OCI-LY3 (cell line): ENCODE measurements at regions not wholly inside any gene's neighbourhood (a gene's known extent, or its start where the extent isn't known, plus 50 kb on each side); places are given as distances from the start of the nearest gene placed in this dataset.

ENCODE experiments used
- H2AFZ ChIP-seq: fragments of 200-600, 300-600 bp; shearing (Covaris generic); 2 replicates; pipeline ENCODE4 v1.6.0; 2014; ENCODE audit warnings: antibody characterized with exemption, low read depth, low read length
- H3K27ac ChIP-seq: fragments of 200-600, 300-600 bp; sonication (generic); 2 replicates; pipeline ENCODE4 v1.5.1; 2014; ENCODE audit warnings: mild to moderate bottlenecking, low read length, moderate library complexity, mixed read lengths
- H3K27me3 ChIP-seq: fragments of 200-600, 300-600 bp; sonication (generic); 2 replicates; pipeline ENCODE4 v1.6.1; 2014; ENCODE audit warnings: low read depth, low read length, mixed read lengths
- H3K36me3 ChIP-seq: fragments of 200-600, 300-600 bp; sonication (generic); replicated peaks from 2 replicates; pipeline ENCODE3; 2014; ENCODE audit warnings: low read depth, low read length, mixed read lengths
- H3K4me1 ChIP-seq: fragments of 300-600, 200-600 bp; sonication (generic); 2 replicates; pipeline ENCODE4 v1.6.1; 2014; ENCODE audit warnings: low read length, mixed read lengths
- H3K4me2 ChIP-seq: fragments of 200-600, 300-600 bp; sonication (generic); 2 replicates; pipeline ENCODE4 v1.6.1; 2014; ENCODE audit warnings: low read length, mixed read lengths
- H3K4me3 ChIP-seq: fragments of 300-600, 200-600 bp; sonication (generic); 2 replicates; pipeline ENCODE4 v1.5.1; 2014; ENCODE audit warnings: antibody characterized with exemption, mild to moderate bottlenecking, low read length, moderate library complexity
- H3K79me2 ChIP-seq: fragments of 300-600, 200-600 bp; shearing (Covaris generic); 2 replicates; pipeline ENCODE4 v1.6.1; 2014; ENCODE audit warnings: mild to moderate bottlenecking, low read length, mixed read lengths
- H3K9ac ChIP-seq: fragments of 300-600, 200-600 bp; shearing (Covaris generic); 2 replicates; pipeline ENCODE4 v1.6.0; 2014; ENCODE audit warnings: mild to moderate bottlenecking, low read length, moderate library complexity
- H3K9me3 ChIP-seq: fragments of 200-600, 300-600 bp; shearing (Covaris generic); 2 replicates; pipeline ENCODE4 v1.6.1; 2014; ENCODE audit warnings: low read length, mixed read lengths; ENCODE audit not compliant: insufficient read depth
- H4K20me1 ChIP-seq: fragments of 200-600, 300-600 bp; sonication (generic); 2 replicates; pipeline ENCODE4 v1.6.1; 2016; ENCODE audit warnings: low read length, mixed read lengths; ENCODE audit not compliant: insufficient read depth
- EZH2phosphoT487 ChIP-seq: fragments of 200-600 bp; shearing (Covaris generic); IDR thresholded peaks from 2 replicates; pipeline ENCODE4 v1.6.1; 2018; ENCODE audit warnings: antibody characterized with exemption, mixed run types, low read depth
- TF ChIP-seq, protein P1 (sequence below): fragments of 200-600, 300-600 bp; sonication (generic); IDR thresholded peaks from 2 replicates; pipeline ENCODE4 v1.5.1; 2014; ENCODE audit warnings: antibody characterized with exemption, low read length, low read depth

DNA sequence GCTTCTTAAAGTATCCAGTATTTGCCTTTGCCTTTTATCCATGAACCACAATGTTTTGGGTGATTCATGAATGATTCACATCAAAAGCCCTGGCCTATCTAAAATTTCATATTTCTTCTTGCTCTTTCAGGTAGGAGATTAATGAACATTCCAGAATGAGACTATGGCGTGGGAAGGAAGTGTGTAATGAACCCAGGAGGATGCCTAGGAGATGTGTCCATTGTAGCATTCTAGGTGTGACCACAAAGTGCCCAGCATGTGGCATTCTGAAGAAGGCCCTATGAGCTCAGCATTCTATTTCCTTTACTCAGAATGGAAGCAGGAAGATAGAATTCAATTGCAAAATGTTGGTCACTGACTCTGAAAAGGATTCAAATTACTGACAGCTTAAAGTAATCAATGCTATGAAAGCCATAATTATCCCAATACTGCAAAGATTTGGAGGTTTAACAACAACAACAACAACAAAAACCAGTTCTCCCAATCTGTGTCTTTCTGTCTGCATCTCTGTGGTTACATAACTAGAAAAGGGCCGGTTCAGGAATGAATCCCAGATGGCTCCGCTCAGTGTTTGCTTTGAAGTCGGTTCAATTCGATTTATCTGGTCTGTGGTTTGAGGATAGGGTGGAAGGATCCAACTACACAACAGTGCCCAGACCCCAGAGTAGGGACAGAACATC, 126.7 kb downstream of the FOXD1 start:
- no peak overlapping the region for H3K27ac ChIP-seq
- H3K27me3 ChIP-seq: no peaks in the 10 kb centered on the region
- H3K4me3 ChIP-seq: no peak overlapping the region
- no peaks in the 10 kb centered on the region for H3K9me3 ChIP-seq
- H3K79me2 ChIP-seq: no peaks in the 10 kb centered on the region
- no peak overlapping the region for H3K4me2 ChIP-seq
- H4K20me1 ChIP-seq: no peaks in the 10 kb centered on the region
- TF ChIP-seq, protein P1, sequence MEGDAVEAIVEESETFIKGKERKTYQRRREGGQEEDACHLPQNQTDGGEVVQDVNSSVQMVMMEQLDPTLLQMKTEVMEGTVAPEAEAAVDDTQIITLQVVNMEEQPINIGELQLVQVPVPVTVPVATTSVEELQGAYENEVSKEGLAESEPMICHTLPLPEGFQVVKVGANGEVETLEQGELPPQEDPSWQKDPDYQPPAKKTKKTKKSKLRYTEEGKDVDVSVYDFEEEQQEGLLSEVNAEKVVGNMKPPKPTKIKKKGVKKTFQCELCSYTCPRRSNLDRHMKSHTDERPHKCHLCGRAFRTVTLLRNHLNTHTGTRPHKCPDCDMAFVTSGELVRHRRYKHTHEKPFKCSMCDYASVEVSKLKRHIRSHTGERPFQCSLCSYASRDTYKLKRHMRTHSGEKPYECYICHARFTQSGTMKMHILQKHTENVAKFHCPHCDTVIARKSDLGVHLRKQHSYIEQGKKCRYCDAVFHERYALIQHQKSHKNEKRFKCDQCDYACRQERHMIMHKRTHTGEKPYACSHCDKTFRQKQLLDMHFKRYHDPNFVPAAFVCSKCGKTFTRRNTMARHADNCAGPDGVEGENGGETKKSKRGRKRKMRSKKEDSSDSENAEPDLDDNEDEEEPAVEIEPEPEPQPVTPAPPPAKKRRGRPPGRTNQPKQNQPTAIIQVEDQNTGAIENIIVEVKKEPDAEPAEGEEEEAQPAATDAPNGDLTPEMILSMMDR: no peak
- TF ChIP-seq EZH2phosphoT487: no peak
- no peaks in the 10 kb centered on the region for H3K36me3 ChIP-seq
- H2AFZ ChIP-seq: no peak overlapping the region
- H3K9ac ChIP-seq: no peak overlapping the region
- no peaks in the 10 kb centered on the region for H3K4me1 ChIP-seq

GRCh38 chr5:73319036-73319435, 129.5 kb downstream of the FOXD1 start:
- TF ChIP-seq EZH2phosphoT487: no peak
- TF ChIP-seq, protein P1: no peak
- Histone ChIP-seq H3K27ac (no peak overlapping the region), H3K79me2 (no peaks in the 10 kb centered on the region), H3K36me3 (no peaks in the 10 kb centered on the region), H3K4me3 (no peak overlapping the region), H3K9me3 (no peaks in the 10 kb centered on the region), H3K27me3 (peaks cover 6% of the 10 kb centered on the region; the same call in 1 of the 2 replicates), H3K4me1 (no peaks in the 10 kb centered on the region), H3K9ac (no peak overlapping the region), H2AFZ (no peak overlapping the region), H3K4me2 (no peak overlapping the region), H4K20me1 (no peaks in the 10 kb centered on the region)

DNA sequence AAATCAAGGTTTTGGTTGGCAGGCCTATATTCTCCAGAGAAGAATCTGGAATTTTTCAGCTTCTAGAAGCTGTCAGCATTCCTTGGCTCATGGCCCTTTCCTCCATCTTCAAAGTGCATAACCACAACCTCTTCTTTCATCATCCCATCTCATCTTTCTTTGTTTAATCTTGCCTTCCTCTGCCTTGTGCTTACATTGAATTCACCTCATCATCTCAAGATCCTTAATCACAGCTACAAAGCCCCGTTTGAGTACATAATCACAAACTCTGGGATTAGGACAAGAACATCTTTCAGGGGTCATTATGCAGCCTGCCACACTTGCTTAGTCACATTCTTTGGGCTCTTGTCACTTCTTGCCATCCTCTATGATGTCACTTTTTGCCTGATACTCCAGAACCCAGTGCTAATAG, 130.3 kb downstream of the FOXD1 start:
- no peak overlapping the region for H3K4me3 ChIP-seq
- H3K36me3 ChIP-seq: no peaks in the 10 kb centered on the region
- no peaks in the 10 kb centered on the region for H4K20me1 ChIP-seq
- TF ChIP-seq EZH2phosphoT487: no peak
- TF ChIP-seq, protein P1: no peak
- peaks cover 9% of the 10 kb centered on the region; the same call in 1 of the 2 replicates for H3K27me3 ChIP-seq
- H3K4me2 ChIP-seq: no peak overlapping the region
- H2AFZ ChIP-seq: no peak overlapping the region
- no peak overlapping the region for H3K27ac ChIP-seq
- H3K79me2 ChIP-seq: no peaks in the 10 kb centered on the region
- no peaks in the 10 kb centered on the region for H3K9me3 ChIP-seq
- H3K9ac ChIP-seq: no peak overlapping the region
- no peaks in the 10 kb centered on the region for H3K4me1 ChIP-seq

DNA sequence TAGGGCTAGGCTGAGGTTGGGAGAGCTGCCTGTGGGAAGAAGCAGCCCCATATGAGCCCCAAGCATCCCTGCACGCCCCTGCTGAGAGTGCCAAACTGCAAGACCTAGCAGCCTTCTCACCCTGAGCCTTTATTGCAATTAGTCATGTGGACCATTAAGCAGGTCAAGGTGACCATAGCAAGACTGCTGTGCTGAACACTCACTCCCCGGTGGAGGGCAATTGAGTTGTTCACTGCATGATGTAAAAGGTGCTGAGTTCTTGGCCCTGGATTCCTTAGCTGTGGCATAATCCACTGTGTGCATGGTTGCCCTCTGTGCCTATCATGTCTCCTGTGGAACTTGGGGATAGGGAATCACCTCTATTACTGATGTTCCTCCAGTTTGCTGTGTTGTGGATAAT, 131.1 kb downstream of the FOXD1 start:
- no peak overlapping the region for H2AFZ ChIP-seq
- H3K27ac ChIP-seq: no peak overlapping the region
- no peaks in the 10 kb centered on the region for H4K20me1 ChIP-seq
- no peak overlapping the region for H3K4me3 ChIP-seq
- H3K4me2 ChIP-seq: no peak overlapping the region
- no peaks in the 10 kb centered on the region for H3K79me2 ChIP-seq
- H3K36me3 ChIP-seq: no peaks in the 10 kb centered on the region
- H3K9me3 ChIP-seq: no peaks in the 10 kb centered on the region
- H3K4me1 ChIP-seq: no peaks in the 10 kb centered on the region
- peaks cover 12% of the 10 kb centered on the region; the same call in 1 of the 2 replicates for H3K27me3 ChIP-seq
- no peak overlapping the region for H3K9ac ChIP-seq
- TF ChIP-seq EZH2phosphoT487: no peak
- TF ChIP-seq, protein P1: no peak
